DND-41 (cell line): ENCODE measurements at regions not wholly inside any gene's neighbourhood (a gene's known extent, or its start where the extent isn't known, plus 50 kb on each side); places are given as distances from the start of the nearest gene placed in this dataset.

Experiments used
- ATAC-seq: fragments of 200-7000 bp; cut with Tn5 transposase; 3 replicates; pipeline ENCODE4 v1.9.1; 2021; ENCODE audit warnings: low read depth; ENCODE audit not compliant: insufficient read depth
- DNase-seq: peaks from one replicate; pipeline ENCODE4 v3.0.0-alpha.2; 2020
- H2AFZ ChIP-seq: 2 replicates; pipeline ENCODE4 v1.6.0; 2012; ENCODE audit warnings: low read depth, low read length
- H3K27ac ChIP-seq: 2 replicates; pipeline ENCODE4 v1.5.1; 2012; ENCODE audit warnings: low read length, inconsistent platforms
- H3K27me3 ChIP-seq: fragments of 200-600 bp; sonication (generic); 2 replicates; pipeline ENCODE4 v1.6.0; 2012; ENCODE audit warnings: low read length, mild to moderate bottlenecking, inconsistent platforms; ENCODE audit not compliant: insufficient read depth, poor library complexity
- H3K36me3 ChIP-seq: 2 replicates; pipeline ENCODE4 v1.5.1; 2012; ENCODE audit warnings: low read length, inconsistent platforms; ENCODE audit not compliant: insufficient read depth
- H3K4me1 ChIP-seq: 2 replicates; pipeline ENCODE4 v1.5.1; 2012; ENCODE audit warnings: mild to moderate bottlenecking, low read length; ENCODE audit not compliant: insufficient read depth
- H3K4me2 ChIP-seq: 2 replicates; pipeline ENCODE4 v1.6.0; 2012; ENCODE audit warnings: mild to moderate bottlenecking, moderate library complexity, low read length, inconsistent platforms; ENCODE audit not compliant: insufficient read depth
- H3K4me3 ChIP-seq, 2 experiments: fragments of 200-600 bp in 1 of 2; shearing (Covaris generic) in 1 of 2; 2 replicates each; pipeline ENCODE4 v1.5.1; 2012 to 2016; ENCODE audit warnings: inconsistent platforms in 2 of 2, low read length in 2 of 2, mild to moderate bottlenecking in 2 of 2, low read depth in 1 of 2, moderate library complexity in 1 of 2
- H3K79me2 ChIP-seq: 2 replicates; pipeline ENCODE4 v1.6.0; 2012; ENCODE audit warnings: low read length, inconsistent platforms; ENCODE audit not compliant: insufficient read depth
- H3K9ac ChIP-seq: 2 replicates; pipeline ENCODE4 v1.6.0; 2012; ENCODE audit warnings: low read depth, mild to moderate bottlenecking, inconsistent platforms, low read length, moderate library complexity
- H3K9me3 ChIP-seq: 2 replicates; pipeline ENCODE4 v1.5.1; 2012; ENCODE audit warnings: low read length, moderate library complexity, mild to moderate bottlenecking, inconsistent platforms; ENCODE audit not compliant: insufficient read depth, severe bottlenecking
- H4K20me1 ChIP-seq: 2 replicates; pipeline ENCODE4 v1.6.0; 2012; ENCODE audit warnings: low read length; ENCODE audit not compliant: insufficient read depth
- EZH2 ChIP-seq: IDR thresholded peaks from 3 replicates; pipeline ENCODE4 v1.6.1; 2012; ENCODE audit warnings: borderline replicate concordance, low read depth, mild to moderate bottlenecking, moderate library complexity, low read length, inconsistent platforms; ENCODE audit not compliant: severe bottlenecking
- TF ChIP-seq, protein P1 (sequence below): IDR thresholded peaks from 2 replicates; pipeline ENCODE4 v1.5.1; 2012; ENCODE audit warnings: borderline replicate concordance, low read length, moderate library complexity, mild to moderate bottlenecking; ENCODE audit not compliant: poor library complexity, severe bottlenecking; ENCODE audit errors: extremely low read depth

GRCh38 chr19:30692879-30693503 is 320.8 kb downstream of the ZNF536 start:
- no peaks in the 10 kb centered on the region for H3K79me2 ChIP-seq
- DNase-seq (no peak), ATAC-seq (no peak)
- no peaks in the 10 kb centered on the region for H3K9me3 ChIP-seq
- peaks cover 5% of the 10 kb centered on the region for H3K27me3 ChIP-seq
- no peak overlapping the region for H3K4me2 ChIP-seq
- H4K20me1 ChIP-seq = no peaks in the 10 kb centered on the region
- TF ChIP-seq, protein P1, sequence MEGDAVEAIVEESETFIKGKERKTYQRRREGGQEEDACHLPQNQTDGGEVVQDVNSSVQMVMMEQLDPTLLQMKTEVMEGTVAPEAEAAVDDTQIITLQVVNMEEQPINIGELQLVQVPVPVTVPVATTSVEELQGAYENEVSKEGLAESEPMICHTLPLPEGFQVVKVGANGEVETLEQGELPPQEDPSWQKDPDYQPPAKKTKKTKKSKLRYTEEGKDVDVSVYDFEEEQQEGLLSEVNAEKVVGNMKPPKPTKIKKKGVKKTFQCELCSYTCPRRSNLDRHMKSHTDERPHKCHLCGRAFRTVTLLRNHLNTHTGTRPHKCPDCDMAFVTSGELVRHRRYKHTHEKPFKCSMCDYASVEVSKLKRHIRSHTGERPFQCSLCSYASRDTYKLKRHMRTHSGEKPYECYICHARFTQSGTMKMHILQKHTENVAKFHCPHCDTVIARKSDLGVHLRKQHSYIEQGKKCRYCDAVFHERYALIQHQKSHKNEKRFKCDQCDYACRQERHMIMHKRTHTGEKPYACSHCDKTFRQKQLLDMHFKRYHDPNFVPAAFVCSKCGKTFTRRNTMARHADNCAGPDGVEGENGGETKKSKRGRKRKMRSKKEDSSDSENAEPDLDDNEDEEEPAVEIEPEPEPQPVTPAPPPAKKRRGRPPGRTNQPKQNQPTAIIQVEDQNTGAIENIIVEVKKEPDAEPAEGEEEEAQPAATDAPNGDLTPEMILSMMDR = no peak
- no peak for TF ChIP-seq EZH2
- no peaks in the 10 kb centered on the region for H3K36me3 ChIP-seq
- H2AFZ ChIP-seq = no peak overlapping the region
- H3K4me1 ChIP-seq = no peaks in the 10 kb centered on the region
- no peak overlapping the region for H3K4me3 ChIP-seq
- no peak overlapping the region for H3K27ac ChIP-seq
- no peak overlapping the region for H3K9ac ChIP-seq

- no peaks in the 10 kb centered on the region for H3K4me1 ChIP-seq
- H3K27me3 ChIP-seq = peaks cover 5% of the 10 kb centered on the region
- ATAC-seq = no peak
- H3K36me3 ChIP-seq = no peaks in the 10 kb centered on the region
- H3K4me2 ChIP-seq = no peak overlapping the region
- H3K4me3 ChIP-seq = no peak overlapping the region
- H2AFZ ChIP-seq = no peak overlapping the region
- H3K9ac ChIP-seq = no peak overlapping the region
- TF ChIP-seq, protein P1 = no peak
- TF ChIP-seq EZH2 = no peak
- DNase-seq = no peak
- no peaks in the 10 kb centered on the region for H4K20me1 ChIP-seq
- H3K27ac ChIP-seq = no peak overlapping the region
- no peaks in the 10 kb centered on the region for H3K9me3 ChIP-seq
- no peaks in the 10 kb centered on the region for H3K79me2 ChIP-seq
Measured at GRCh38 chr19:30692181-30692811, 320.1 kb downstream of the ZNF536 start.

DNA sequence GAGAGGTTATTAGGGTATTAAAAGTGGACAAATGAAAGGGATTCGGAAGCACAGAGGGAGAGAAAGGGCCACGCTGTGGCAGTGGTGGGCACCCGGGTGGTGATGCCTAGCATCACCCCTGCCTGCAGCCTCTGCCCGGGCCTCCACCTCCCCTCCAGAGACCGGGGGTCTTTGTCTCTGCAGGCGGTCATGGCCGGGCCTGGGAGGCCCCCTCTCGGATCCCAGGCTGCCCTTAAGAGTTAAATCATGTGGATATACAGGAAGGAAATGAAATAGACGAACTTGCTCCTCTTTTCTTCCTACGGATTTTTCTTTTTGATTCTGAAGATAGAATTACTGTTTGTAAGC is 319.6 kb downstream of the ZNF536 start:
- no peak overlapping the region for H3K4me2 ChIP-seq

More for the DNA sequence above, 319.6 kb downstream of the ZNF536 start:
- H3K9me3 ChIP-seq = no peaks in the 10 kb centered on the region
- no peak overlapping the region for H3K9ac ChIP-seq
- H3K27ac ChIP-seq = no peak overlapping the region
- no peaks in the 10 kb centered on the region for H3K36me3 ChIP-seq
- no peak for TF ChIP-seq EZH2
- TF ChIP-seq, protein P1 = no peak
- no peak for DNase-seq
- no peak overlapping the region for H2AFZ ChIP-seq
- peaks cover 5% of the 10 kb centered on the region for H3K27me3 ChIP-seq
- no peak for ATAC-seq
- no peaks in the 10 kb centered on the region for H3K79me2 ChIP-seq
- H3K4me1 ChIP-seq = no peaks in the 10 kb centered on the region
- no peaks in the 10 kb centered on the region for H4K20me1 ChIP-seq
- no peak overlapping the region for H3K4me3 ChIP-seq
